ENCODE measurements at regions not wholly inside any gene's neighbourhood (a gene's known extent, or its start where the extent isn't known, plus 50 kb on each side); places are given as distances from the start of the nearest gene placed in this dataset.
"Not testable (repeated sequence)": the region's sequence is repeated elsewhere in the genome, so short reads cannot be mapped to it uniquely, and the experiment has no call there.

GRCh38 chr5:97570242-97570641 is 387.2 kb upstream of the RIOK2 start:
- Histone ChIP-seq H3K36me3 (no peaks in the 10 kb centered on the region), H3K9me3 (peaks cover 0 to 20% of the 10 kb centered on the region in 2 donors), H3K27me3 (no peaks in the 10 kb centered on the region), H3K27ac (no peak overlapping the region), H3K4me1 (no peaks in the 10 kb centered on the region), H3K4me3 (no peak overlapping the region)
- TF ChIP-seq, protein P1, sequence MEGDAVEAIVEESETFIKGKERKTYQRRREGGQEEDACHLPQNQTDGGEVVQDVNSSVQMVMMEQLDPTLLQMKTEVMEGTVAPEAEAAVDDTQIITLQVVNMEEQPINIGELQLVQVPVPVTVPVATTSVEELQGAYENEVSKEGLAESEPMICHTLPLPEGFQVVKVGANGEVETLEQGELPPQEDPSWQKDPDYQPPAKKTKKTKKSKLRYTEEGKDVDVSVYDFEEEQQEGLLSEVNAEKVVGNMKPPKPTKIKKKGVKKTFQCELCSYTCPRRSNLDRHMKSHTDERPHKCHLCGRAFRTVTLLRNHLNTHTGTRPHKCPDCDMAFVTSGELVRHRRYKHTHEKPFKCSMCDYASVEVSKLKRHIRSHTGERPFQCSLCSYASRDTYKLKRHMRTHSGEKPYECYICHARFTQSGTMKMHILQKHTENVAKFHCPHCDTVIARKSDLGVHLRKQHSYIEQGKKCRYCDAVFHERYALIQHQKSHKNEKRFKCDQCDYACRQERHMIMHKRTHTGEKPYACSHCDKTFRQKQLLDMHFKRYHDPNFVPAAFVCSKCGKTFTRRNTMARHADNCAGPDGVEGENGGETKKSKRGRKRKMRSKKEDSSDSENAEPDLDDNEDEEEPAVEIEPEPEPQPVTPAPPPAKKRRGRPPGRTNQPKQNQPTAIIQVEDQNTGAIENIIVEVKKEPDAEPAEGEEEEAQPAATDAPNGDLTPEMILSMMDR (IDR thresholded peaks at IDR 0.05), result no peak
- no peak for DNase-seq (ENCODE audit: low spot score)

- Histone ChIP-seq H3K4me3 (no peak overlapping the region), H3K27me3 (no peaks in the 10 kb centered on the region), H3K4me1 (no peaks in the 10 kb centered on the region), H3K27ac (no peak overlapping the region), H3K36me3 (no peaks in the 10 kb centered on the region), H3K9me3 (peaks cover 0 to 11% of the 10 kb centered on the region in 2 donors)
- no peak for DNase-seq (ENCODE audit: low spot score)
- TF ChIP-seq, protein P1 (IDR thresholded peaks at IDR 0.05), result no peak
Measured at GRCh38 chr5:97575322-97575721, 392.3 kb upstream of the RIOK2 start.

DNA sequence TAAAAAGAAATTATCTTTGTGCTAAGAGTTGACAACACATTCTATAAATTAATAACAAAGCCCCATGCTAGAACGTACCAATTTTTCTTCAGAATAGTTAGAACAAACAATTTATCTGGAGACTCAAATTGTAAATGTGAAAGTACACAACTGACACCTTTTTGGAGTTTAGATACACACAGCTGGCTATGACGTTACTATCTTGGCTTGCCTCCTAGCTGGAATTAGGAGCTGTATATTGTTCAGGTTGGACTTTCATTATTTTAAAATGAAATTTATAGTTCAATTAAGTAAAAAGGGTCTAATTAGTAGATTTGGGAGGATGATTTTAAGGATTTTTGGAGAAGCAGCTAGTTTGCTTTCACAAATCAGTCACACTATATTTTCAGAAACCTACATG is 393.9 kb upstream of the RIOK2 start:
- Histone ChIP-seq H3K9me3 (no peaks in the 10 kb centered on the region), H3K27ac (no peak overlapping the region), H3K4me1 (no peaks in the 10 kb centered on the region), H3K27me3 (no peaks in the 10 kb centered on the region), H3K4me3 (no peak overlapping the region), H3K36me3 (no peaks in the 10 kb centered on the region)
- TF ChIP-seq, protein P1 (IDR thresholded peaks at IDR 0.05), result no peak
- no peak for DNase-seq (ENCODE audit: low spot score)

- H3K27me3 ChIP-seq; DNase-seq (ENCODE audit: low spot score); H3K4me3 ChIP-seq; H3K4me1 ChIP-seq; H3K36me3 ChIP-seq; H3K9me3 ChIP-seq; H3K27ac ChIP-seq: not testable (repeated sequence)
Measured at GRCh38 chr5:97579977-97580376, 396.9 kb upstream of the RIOK2 start.

GRCh38 chr5:97580746-97581145 is 397.7 kb upstream of the RIOK2 start:
- Histone ChIP-seq H3K4me1 (no peaks in the 10 kb centered on the region), H3K27ac (no peak overlapping the region), H3K27me3 (no peaks in the 10 kb centered on the region), H3K9me3 (no peaks in the 10 kb centered on the region), H3K4me3 (no peak overlapping the region), H3K36me3 (no peaks in the 10 kb centered on the region)
- DNase-seq (ENCODE audit: low spot score), result no peak
- TF ChIP-seq, protein P1 (IDR thresholded peaks at IDR 0.05), result no peak

GRCh38 chr5:97591781-97592180 is 408.7 kb upstream of the RIOK2 start:
- Histone ChIP-seq H3K4me3 (no peak overlapping the region), H3K27ac (no peak overlapping the region), H3K27me3 (no peaks in the 10 kb centered on the region), H3K36me3 (no peaks in the 10 kb centered on the region), H3K4me1 (no peaks in the 10 kb centered on the region), H3K9me3 (peaks cover 0 to 9% of the 10 kb centered on the region in 2 donors)
- TF ChIP-seq, protein P1 (IDR thresholded peaks at IDR 0.05), result no peak
- DNase-seq (ENCODE audit: low spot score), result no peak
